Nucleus accumbens (tissue), 56 donors: ENCODE measurements at regions not wholly inside any gene's neighbourhood (a gene's known extent, or its start where the extent isn't known, plus 50 kb on each side); places are given as distances from the start of the nearest gene placed in this dataset.

Experiments
- DNase-seq, 56 donors: peaks; one replicate each; lab custom pipeline; 2025; lab: John Stamatoyannopoulos, UW

- no peak for DNase-seq
Measured at GRCh38 chr4:180116840-180117239, 2126.4 kb upstream of the TENM3 start.

DNA sequence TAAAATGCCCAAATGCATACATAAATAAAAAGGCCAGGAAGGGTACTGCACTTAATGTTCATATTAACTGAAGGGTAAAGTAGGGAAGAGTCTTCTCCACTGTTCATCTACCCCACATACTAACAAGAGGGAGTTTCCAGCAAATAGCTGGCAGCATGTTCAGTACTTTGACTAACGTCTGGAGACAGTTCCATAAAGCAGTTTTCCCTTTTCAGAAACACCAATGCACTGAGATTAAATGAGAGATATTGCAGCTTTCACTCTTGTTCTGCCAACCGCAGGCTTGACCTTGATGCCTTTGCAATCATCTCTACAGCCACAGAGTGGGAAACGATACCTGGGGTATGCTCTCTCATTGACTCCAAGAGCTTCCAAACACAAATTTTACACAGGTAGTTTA lies 2123.1 kb upstream of the TENM3 start:
- DNase-seq = no peak

DNA sequence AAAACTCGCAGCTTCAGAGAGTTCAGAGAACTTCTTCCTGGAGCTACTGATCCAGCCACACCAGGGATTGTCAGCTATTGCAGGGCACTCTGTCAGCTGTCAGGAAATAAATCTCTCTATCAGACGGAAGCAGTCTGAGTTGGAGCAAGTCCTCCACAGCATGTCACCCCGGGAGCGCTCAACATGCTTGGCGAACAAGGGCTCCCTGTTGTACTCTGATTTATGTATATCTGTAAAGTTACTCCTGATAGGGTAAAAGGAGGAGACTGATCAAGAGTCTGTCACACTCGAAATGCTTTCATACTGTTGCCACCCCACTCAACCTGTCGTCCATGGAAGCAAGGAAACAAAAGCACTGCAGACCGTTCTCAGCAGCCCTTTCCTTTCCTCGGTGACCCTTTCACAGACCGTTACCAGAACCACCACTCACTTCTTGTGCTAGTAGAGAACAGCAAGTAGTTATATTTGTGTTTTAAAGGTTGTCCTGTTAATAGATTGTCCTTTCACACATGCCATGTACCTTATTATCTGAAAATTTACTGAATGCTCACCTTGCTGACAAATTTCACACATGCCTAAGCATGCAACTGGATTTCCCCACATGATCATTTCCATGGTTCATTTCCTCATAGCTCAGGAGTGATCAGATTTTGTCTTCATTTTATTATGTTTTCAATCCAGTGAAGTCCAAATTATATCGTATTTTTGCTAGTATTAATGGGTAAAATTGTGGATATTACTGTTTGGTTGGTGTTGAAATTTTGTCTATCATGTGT lies 2108.9 kb upstream of the TENM3 start:
- peak in 11 of 56 donors; percentile 0 to 16 (median 1) for DNase-seq

GRCh38 chr4:180141734-180142133 lies 2101.5 kb upstream of the TENM3 start:
- no peak for DNase-seq

- no peak for DNase-seq
Measured at GRCh38 chr4:180148737-180149136, 2094.5 kb upstream of the TENM3 start.

DNA sequence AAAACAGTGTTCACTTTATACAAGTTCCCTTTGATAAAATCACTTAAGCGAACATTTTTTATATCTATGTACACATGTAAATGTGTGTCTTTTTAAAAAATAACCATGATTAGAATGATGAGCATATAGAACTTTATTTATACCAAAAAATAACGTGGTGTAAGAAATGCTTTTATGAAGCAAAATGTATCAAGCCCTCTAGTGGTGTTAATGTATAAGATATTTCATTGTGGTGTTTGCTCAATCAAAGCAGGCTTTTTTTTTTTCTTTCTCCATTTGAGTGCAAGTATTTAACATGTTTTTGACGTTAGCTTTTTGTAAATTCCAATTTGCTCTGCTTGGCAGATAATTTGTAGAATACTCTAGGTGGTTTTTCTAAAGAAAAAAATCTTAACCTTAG lies 2092.4 kb upstream of the TENM3 start:
- DNase-seq = no peak

GRCh38 chr4:180152831-180153230 lies 2090.4 kb upstream of the TENM3 start:
- no peak for DNase-seq

- DNase-seq = no peak
Measured at GRCh38 chr4:180153587-180153986, 2089.6 kb upstream of the TENM3 start.

DNA sequence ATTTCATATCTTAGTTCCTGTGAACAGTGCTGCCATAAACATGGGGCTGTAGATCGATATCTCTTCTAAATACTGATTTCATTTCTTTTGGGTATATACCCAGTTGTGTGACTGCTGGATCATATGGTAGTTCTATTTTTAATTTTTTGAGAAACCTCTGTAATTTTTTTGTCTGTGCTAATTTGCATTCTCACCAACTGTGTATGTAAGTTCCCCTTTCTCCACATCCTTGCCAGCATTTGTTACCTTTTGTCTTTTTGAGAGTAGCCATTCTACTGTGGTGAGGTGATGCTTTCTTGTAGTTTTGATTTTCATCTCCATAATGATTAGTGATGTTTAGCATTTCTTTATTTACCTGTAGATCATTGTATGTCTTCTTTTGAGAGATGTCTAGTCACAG lies 2086.5 kb upstream of the TENM3 start:
- DNase-seq = no peak

DNA sequence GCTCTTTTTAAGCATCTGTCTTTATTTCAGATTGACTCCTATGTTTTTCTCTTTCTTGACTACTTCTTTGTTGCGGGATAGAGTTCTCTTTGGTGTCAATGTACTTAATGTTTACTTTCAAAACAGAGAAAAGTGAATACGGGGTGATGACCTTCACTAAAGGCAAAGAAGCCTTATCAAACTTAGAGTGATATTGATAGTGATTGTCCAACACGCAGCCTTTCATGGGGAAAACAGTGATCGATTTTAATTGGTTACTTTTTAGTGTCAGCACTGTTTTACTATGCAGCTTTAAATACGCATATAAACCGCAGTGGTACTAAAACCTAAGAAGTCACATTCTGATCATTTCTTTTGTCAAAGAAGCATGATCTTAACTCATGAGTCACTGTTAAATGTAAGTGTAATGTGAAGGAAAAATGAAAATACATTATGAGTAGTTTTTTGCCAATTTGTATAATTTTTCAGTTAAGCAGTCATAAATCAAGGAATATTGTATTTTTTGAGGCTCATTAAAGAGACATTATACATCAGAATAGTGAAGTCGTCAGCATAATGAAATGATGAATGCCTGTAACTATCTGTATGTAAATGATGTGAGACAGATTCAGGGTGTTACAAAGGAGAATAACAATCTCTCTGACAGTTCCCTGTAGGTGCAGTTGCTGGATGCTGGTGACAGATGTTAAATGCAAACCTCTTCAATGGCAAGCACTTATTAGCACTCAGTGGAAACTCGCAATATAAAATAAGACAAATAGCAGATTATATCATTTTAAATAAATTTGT lies 2082.8 kb upstream of the TENM3 start:
- DNase-seq = peak in 4 of 56 donors; percentile 0 to 6 (median 1)

GRCh38 chr4:180164799-180165198 lies 2078.4 kb upstream of the TENM3 start:
- no peak for DNase-seq

DNA sequence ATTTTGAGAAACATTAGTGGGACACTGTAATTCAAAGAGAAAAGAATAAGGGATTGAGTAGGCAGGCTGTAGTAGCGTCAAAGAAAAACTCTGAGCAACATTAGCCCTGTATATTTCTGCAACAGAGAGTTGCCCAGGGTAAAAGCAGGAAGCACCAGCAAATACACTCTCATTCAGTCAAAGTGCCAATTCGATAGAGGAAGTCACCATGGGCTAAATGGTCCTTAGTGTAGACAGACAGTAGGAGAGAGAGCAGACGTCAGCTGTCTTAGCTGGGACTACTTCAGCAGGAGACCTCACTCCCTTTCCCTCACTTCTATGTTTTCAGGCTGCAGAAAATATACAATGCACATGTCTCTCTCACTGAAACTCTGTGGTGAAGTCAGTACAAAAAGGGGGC lies 2073.8 kb upstream of the TENM3 start:
- no peak for DNase-seq

- no peak for DNase-seq
Measured at GRCh38 chr4:180169966-180170365, 2073.2 kb upstream of the TENM3 start.

- no peak for DNase-seq
Measured at GRCh38 chr4:180179146-180179545, 2064.1 kb upstream of the TENM3 start.

- DNase-seq = no peak
Measured at GRCh38 chr4:180189666-180190065, 2053.5 kb upstream of the TENM3 start.

GRCh38 chr4:180190382-180190781 lies 2052.8 kb upstream of the TENM3 start:
- no peak for DNase-seq

- DNase-seq = no peak
Measured at GRCh38 chr4:180197471-180197870, 2045.7 kb upstream of the TENM3 start.

DNA sequence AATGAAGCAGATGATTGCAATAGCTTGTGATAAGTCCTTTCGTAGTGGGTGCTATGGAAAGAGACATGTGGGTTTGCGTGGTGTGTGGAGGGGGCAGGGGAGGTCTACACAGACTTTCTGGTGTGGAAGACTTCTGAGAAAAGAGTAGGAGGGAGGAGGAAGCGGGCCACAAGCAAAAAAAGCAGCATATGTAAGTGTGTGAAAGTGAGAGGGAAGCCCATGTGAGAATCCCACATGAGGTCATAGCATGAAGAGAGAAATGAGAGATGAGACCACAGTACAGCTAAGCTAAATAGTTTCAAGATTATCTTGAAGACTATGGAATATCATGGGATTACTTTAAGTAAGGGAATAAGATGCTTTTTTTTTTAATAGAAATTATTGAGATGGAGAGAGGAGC lies 2039.9 kb upstream of the TENM3 start:
- DNase-seq = no peak

DNA sequence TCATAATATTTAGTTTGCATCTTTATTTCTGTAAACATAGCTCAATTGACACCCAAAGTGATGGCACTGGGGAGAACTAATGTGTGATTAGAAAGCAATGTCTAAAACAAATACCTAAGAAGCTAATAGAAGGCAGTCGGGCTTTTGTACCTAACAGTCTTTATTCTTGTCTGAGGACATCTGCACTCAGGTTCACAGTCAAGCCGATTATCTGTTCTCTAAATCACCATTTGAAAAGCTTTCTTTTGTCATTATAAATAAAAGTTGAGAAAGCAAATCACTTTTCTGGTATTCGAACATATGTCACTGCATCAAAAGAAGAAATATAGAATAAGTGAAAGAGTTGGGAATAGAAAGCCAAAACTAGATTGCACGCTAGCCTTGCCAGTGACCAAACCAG lies 2037.9 kb upstream of the TENM3 start:
- no peak for DNase-seq

DNA sequence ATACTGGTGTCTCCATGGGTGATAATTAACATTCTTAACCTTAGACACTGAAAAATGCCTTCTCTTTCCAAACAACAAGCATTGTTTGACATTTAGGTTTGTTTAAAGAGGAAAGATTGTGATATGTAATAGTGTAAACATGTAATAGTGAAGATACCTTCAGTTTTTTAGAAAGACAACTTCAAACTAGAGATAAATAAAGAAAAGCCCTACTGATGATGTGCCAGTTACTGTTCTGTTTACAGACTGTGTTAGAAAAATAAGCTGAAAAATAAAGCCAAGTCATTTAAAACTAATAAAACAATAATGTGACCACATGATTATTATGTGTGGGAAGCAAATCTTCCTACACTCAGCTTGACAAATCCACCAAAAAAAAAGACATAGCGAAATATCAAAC lies 2035.3 kb upstream of the TENM3 start:
- no peak for DNase-seq

GRCh38 chr4:180217070-180217469 lies 2026.1 kb upstream of the TENM3 start:
- DNase-seq = no peak

DNA sequence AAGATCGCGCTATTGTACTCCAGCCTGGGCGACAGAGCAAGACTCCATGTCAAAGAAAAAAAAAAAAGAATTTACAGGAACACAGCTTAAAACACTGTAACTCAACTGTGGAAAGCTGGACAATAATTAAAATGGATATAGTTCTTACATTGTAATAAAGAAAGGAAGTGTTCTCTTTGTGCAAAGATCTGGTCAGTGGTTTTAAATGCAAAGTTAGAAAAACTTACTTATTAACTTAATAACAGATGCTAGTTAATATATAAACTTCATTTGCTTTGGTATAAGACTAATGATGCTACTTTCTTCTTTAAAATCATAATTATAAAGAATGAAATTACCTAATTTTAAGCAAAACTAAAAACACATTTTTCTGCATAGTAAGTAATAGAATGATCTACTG lies 2024.1 kb upstream of the TENM3 start:
- DNase-seq = no peak
